ENCODE measurements at regions not wholly inside any gene's neighbourhood (a gene's known extent, or its start where the extent isn't known, plus 50 kb on each side); places are given as distances from the start of the nearest gene placed in this dataset.

GRCh38 chr15:98039596-98039995 is 79.1 kb downstream of the ARRDC4 start:
- Histone ChIP-seq H3K36me3 (ENCODE audit: control insufficient read depth, insufficient read depth, low read length) (no peaks in the 10 kb centered on the region), H3K27me3 (ENCODE audit: control insufficient read depth in 2 of 2, insufficient read depth in 2 of 2, low read length in 2 of 2) (peaks cover 0 to 6% of the 10 kb centered on the region in 2 experiments; a peak in 3 of 5 replicates), H2AFZ (ENCODE audit: low read depth, low read length) (no peak overlapping the region), H3K9me3 (replicated peaks; ENCODE audit: control insufficient read depth, insufficient read depth, low read depth, low read length) (no peaks in the 10 kb centered on the region), H3K4me2 (ENCODE audit: insufficient read depth, low read length) (no peak overlapping the region), H3K4me3 (no peak overlapping the region), H3K79me2 (ENCODE audit: control insufficient read depth, insufficient read depth, low read length) (no peaks in the 10 kb centered on the region), H3K4me1 (replicated peaks in 1 of 2; ENCODE audit: control insufficient read depth in 2 of 2, insufficient read depth in 2 of 2, low read length in 2 of 2) (no peaks in the 10 kb centered on the region), H3K9ac (ENCODE audit: insufficient read depth in 1 of 2, low read depth in 2 of 2, low read length in 2 of 2) (no peak overlapping the region), H3K9me1 (ENCODE audit: control insufficient read depth, insufficient read depth, low read length) (no peaks in the 10 kb centered on the region), H4K20me1 (replicated peaks; ENCODE audit: control insufficient read depth, insufficient read depth, low read length) (no peaks in the 10 kb centered on the region), H3K27ac (ENCODE audit: extremely low read depth, low read depth, low read length) (no peak overlapping the region)
- no peak for FAIRE-seq
- 0% methylated on average over 4 of the region's 4 CpGs for WGBS (ENCODE audit: insufficient coverage, low coverage, missing lambda C conversion rate)
- ChIA-PET CTCF (ENCODE audit: low intra/inter-chr PET ratio) (no interaction called here), POLR2A (no interaction called here)
- ATAC-seq: no peak
- intact Hi-C loops (cut with micrococcal nuclease): no loop called here
- DNase-seq (ENCODE audit: extremely low read depth in 1 of 4, low spot score in 3 of 4): no peak
- BruUV-seq (replicated peaks): no TSS peak
- TF ChIP-seq NR0B1 (IDR thresholded peaks at IDR 0.05; ENCODE audit: partially characterized antibody) (no peak), TGIF2 (CRISPR knock-in tag; IDR thresholded peaks at IDR 0.05) (no peak), ZC3H11A (IDR thresholded peaks at IDR 0.05; ENCODE audit: low read depth, low read length) (no peak), ZNF12 (CRISPR knock-in tag; IDR thresholded peaks at IDR 0.05) (no peak), CBX5 (IDR thresholded peaks at IDR 0.05; ENCODE audit: borderline replicate concordance, low read depth) (no peak), ZNF436 (CRISPR knock-in tag; IDR thresholded peaks at IDR 0.05) (no peak), NCOA1 (IDR thresholded peaks at IDR 0.05; ENCODE audit: low read depth) (no peak), SRSF3 (IDR thresholded peaks at IDR 0.05; ENCODE audit: insufficient read depth, low read length) (no peak), TRIM28 (IDR thresholded peaks at IDR 0.05) (no peak), ZNF395 (CRISPR knock-in tag; IDR thresholded peaks at IDR 0.05) (no peak), ARID3A (IDR thresholded peaks at IDR 0.05; ENCODE audit: borderline replicate concordance, low read depth, low read length) (no peak)
- in situ Hi-C loops (cut with MboI): no loop called here
